CD4-positive, alpha-beta T cell treated with Interleukin-6 for 4 hours (primary cell): ENCODE measurements at regions not wholly inside any gene's neighbourhood (a gene's known extent, or its start where the extent isn't known, plus 50 kb on each side); places are given as distances from the start of the nearest gene placed in this dataset.
"Not testable (repeated sequence)": the region's sequence is repeated elsewhere in the genome, so short reads cannot be mapped to it uniquely, and the experiment has no call there.

Source experiments
- DNase-seq: peaks from one replicate; pipeline ENCODE4 v3.0.0-alpha.2; 2020; ENCODE audit warnings: mixed read lengths

GRCh38 chr1:58936973-58937372 is 153.1 kb upstream of the JUN start:
- no peak for DNase-seq

- no peak for DNase-seq
Measured at GRCh38 chr1:58939146-58939545, 155.3 kb upstream of the JUN start.

GRCh38 chr1:58939666-58940370 is 156.0 kb upstream of the JUN start:
- DNase-seq = no peak

GRCh38 chr1:58941471-58942289 is 157.8 kb upstream of the JUN start:
- DNase-seq = peak; percentile 52

GRCh38 chr1:58942759-58943191 is 158.9 kb upstream of the JUN start:
- DNase-seq = peak; percentile 40

- peak; percentile 16 for DNase-seq
Measured at GRCh38 chr1:58943776-58944175, 159.9 kb upstream of the JUN start.

GRCh38 chr1:58944439-58944838 is 160.6 kb upstream of the JUN start:
- DNase-seq = no peak

- no peak for DNase-seq
Measured at GRCh38 chr1:58946390-58946789, 162.5 kb upstream of the JUN start.

GRCh38 chr1:58948671-58949070 is 164.8 kb upstream of the JUN start:
- no peak for DNase-seq

- no peak for DNase-seq
Measured at GRCh38 chr1:58949551-58950220, 165.8 kb upstream of the JUN start.

- no peak for DNase-seq
Measured at GRCh38 chr1:58950897-58951296, 167.1 kb upstream of the JUN start.

GRCh38 chr1:58953951-58954350 is 170.1 kb upstream of the JUN start:
- DNase-seq = not testable (repeated sequence)

GRCh38 chr1:58963287-58963686 is 179.4 kb upstream of the JUN start:
- not testable (repeated sequence) for DNase-seq

GRCh38 chr1:58964428-58964827 is 180.6 kb upstream of the JUN start:
- DNase-seq = no peak

- no peak for DNase-seq
Measured at GRCh38 chr1:58964880-58965279, 181.0 kb upstream of the JUN start.

- DNase-seq = peak; percentile 15
Measured at GRCh38 chr1:58966103-58966916, 182.5 kb upstream of the JUN start.

GRCh38 chr1:58966917-58967740 is 183.3 kb upstream of the JUN start:
- DNase-seq = no peak

- DNase-seq = peak; percentile 46
Measured at GRCh38 chr1:58968360-58968952, 184.6 kb upstream of the JUN start.

- DNase-seq = not testable (repeated sequence)
Measured at GRCh38 chr1:58969176-58969575, 185.3 kb upstream of the JUN start.

- DNase-seq = no peak
Measured at GRCh38 chr1:58971629-58972140, 187.8 kb upstream of the JUN start.

GRCh38 chr1:58975888-58976287 is 192.0 kb upstream of the JUN start:
- no peak for DNase-seq
